Suprapubic skin (tissue), 4 donors: ENCODE measurements at regions not wholly inside any gene's neighbourhood (a gene's known extent, or its start where the extent isn't known, plus 50 kb on each side); places are given as distances from the start of the nearest gene placed in this dataset.

ENCODE experiments used
- DNase-seq, 2 donors: peaks; one replicate each; pipeline ENCODE4 v3.0.0-alpha.2; 2019; ENCODE audit warnings: low spot score in 2 of 2
- H3K27ac ChIP-seq: fragments of 200-600 bp; sonication (generic); one replicate; pipeline ENCODE4 v1.5.1; 2019
- H3K27me3 ChIP-seq: fragments of 200-600 bp; sonication (generic); one replicate; pipeline ENCODE4 v1.5.1; 2019
- H3K36me3 ChIP-seq: fragments of 200-600 bp; sonication (generic); one replicate; pipeline ENCODE4 v1.5.1; 2019
- H3K4me1 ChIP-seq: fragments of 200-600 bp; sonication (generic); one replicate; pipeline ENCODE4 v1.5.1; 2019
- H3K4me3 ChIP-seq: fragments of 200-600 bp; sonication (generic); one replicate; pipeline ENCODE4 v1.5.1; 2019; ENCODE audit warnings: mild to moderate bottlenecking
- H3K9me3 ChIP-seq: fragments of 200-600 bp; sonication (generic); one replicate; pipeline ENCODE4 v1.5.1; 2019
- CTCF ChIP-seq, 2 donors: fragments of 200-600 bp in 1 of 2; fragments of 450-650 bp in 1 of 2; sonication (generic) in 1 of 2; IDR thresholded peaks; one replicate each; pipeline ENCODE4 v1.5.1; 2016 to 2019; ENCODE audit warnings: antibody characterized with exemption in 2 of 2, mild to moderate bottlenecking in 1 of 2, moderate library complexity in 1 of 2
- EP300 ChIP-seq: sonication (generic); formaldehyde crosslinking; IDR thresholded peaks from one replicate; pipeline ENCODE4 v1.6.1; 2017; ENCODE audit warnings: antibody characterized with exemption
- POLR2A ChIP-seq, 2 donors: fragments of 450-650 bp; IDR thresholded peaks; one replicate each; pipeline ENCODE4 v1.6.1; 2017; ENCODE audit warnings: antibody characterized with exemption in 2 of 2, mild to moderate bottlenecking in 2 of 2, moderate library complexity in 2 of 2
- POLR2AphosphoS5 ChIP-seq, 3 donors: sonication (generic); formaldehyde crosslinking; IDR thresholded peaks; one replicate each; pipeline ENCODE4 v1.6.1; 2017; ENCODE audit warnings: antibody characterized with exemption in 3 of 3
- WGBS: methylation state at CpG from one replicate; pipeline ENCODE4 v1.1.5; 2018; 5-methylcytosine and 5-hydroxymethylcytosine counted together

- Histone ChIP-seq H3K27me3 (no peaks in the 10 kb centered on the region), H3K9me3 (no peaks in the 10 kb centered on the region), H3K27ac (no peak overlapping the region), H3K4me1 (no peaks in the 10 kb centered on the region), H3K36me3 (no peaks in the 10 kb centered on the region), H3K4me3 (no peak overlapping the region)
- TF ChIP-seq POLR2A (IDR thresholded peaks at IDR 0.05) (no peak), POLR2AphosphoS5 (IDR thresholded peaks at IDR 0.05) (no peak), CTCF (IDR thresholded peaks at IDR 0.05) (no peak), EP300 (no peak)
- no peak for DNase-seq
Observed at GRCh38 chr1:95948023-95948422, 714.0 kb downstream of the RWDD3 start.

GRCh38 chr1:95951371-95952102, 717.5 kb downstream of the RWDD3 start:
- no peak for DNase-seq
- TF ChIP-seq EP300, result no peak
- no peak for TF ChIP-seq POLR2AphosphoS5 (IDR thresholded peaks at IDR 0.05)
- TF ChIP-seq CTCF (IDR thresholded peaks at IDR 0.05), result no peak
- TF ChIP-seq POLR2A (IDR thresholded peaks at IDR 0.05), result no peak

GRCh38 chr1:95953015-95953414, 719.0 kb downstream of the RWDD3 start:
- Histone ChIP-seq H3K27ac (no peak overlapping the region), H3K4me3 (no peak overlapping the region), H3K36me3 (no peaks in the 10 kb centered on the region), H3K9me3 (no peaks in the 10 kb centered on the region), H3K27me3 (no peaks in the 10 kb centered on the region), H3K4me1 (peaks cover 4% of the 10 kb centered on the region)
- no peak for DNase-seq
- TF ChIP-seq EP300, result no peak
- peak in 1 of 2 donors; percentile 1 for TF ChIP-seq CTCF (IDR thresholded peaks at IDR 0.05)
- WGBS, result 27% methylated on average over 4 of the region's 4 CpGs

More at GRCh38 chr1:95951371-95952102, 717.5 kb downstream of the RWDD3 start:
- Histone ChIP-seq H3K4me1 (peaks cover 4% of the 10 kb centered on the region), H3K4me3 (no peak overlapping the region), H3K27me3 (no peaks in the 10 kb centered on the region), H3K36me3 (no peaks in the 10 kb centered on the region), H3K9me3 (no peaks in the 10 kb centered on the region), H3K27ac (no peak overlapping the region)
- WGBS, result 68% methylated on average over 12 of the region's 12 CpGs

GRCh38 chr1:95954585-95954984, 720.6 kb downstream of the RWDD3 start:
- H3K27ac ChIP-seq, result no peak overlapping the region
- DNase-seq, result no peak
- H3K4me1 ChIP-seq, result peaks cover 4% of the 10 kb centered on the region
- no peak for TF ChIP-seq EP300
- TF ChIP-seq POLR2A (IDR thresholded peaks at IDR 0.05), result no peak
- TF ChIP-seq CTCF (IDR thresholded peaks at IDR 0.05), result no peak
- TF ChIP-seq POLR2AphosphoS5 (IDR thresholded peaks at IDR 0.05), result no peak
- 82% methylated on average over 3 of the region's 3 CpGs for WGBS
- H3K27me3 ChIP-seq, result no peaks in the 10 kb centered on the region
- no peaks in the 10 kb centered on the region for H3K9me3 ChIP-seq
- H3K36me3 ChIP-seq, result no peaks in the 10 kb centered on the region
- H3K4me3 ChIP-seq, result no peak overlapping the region

GRCh38 chr1:95956215-95956614, 722.2 kb downstream of the RWDD3 start:
- Histone ChIP-seq H3K4me1 (peaks cover 4% of the 10 kb centered on the region), H3K9me3 (no peaks in the 10 kb centered on the region), H3K4me3 (no peak overlapping the region), H3K36me3 (no peaks in the 10 kb centered on the region), H3K27ac (no peak overlapping the region), H3K27me3 (no peaks in the 10 kb centered on the region)
- TF ChIP-seq POLR2AphosphoS5 (IDR thresholded peaks at IDR 0.05) (no peak), CTCF (IDR thresholded peaks at IDR 0.05) (no peak), POLR2A (IDR thresholded peaks at IDR 0.05) (no peak), EP300 (no peak)
- no peak for DNase-seq
